ENCODE measurements at regions not wholly inside any gene's neighbourhood (a gene's known extent, or its start where the extent isn't known, plus 50 kb on each side); places are given as distances from the start of the nearest gene placed in this dataset.

GRCh38 chr5:2378976-2379375, 372.5 kb downstream of the IRX2 start:
- DNase-seq (ENCODE audit: low spot score) = no peak
- no peaks in the 10 kb centered on the region for H3K27me3 Mint-ChIP-seq (ENCODE audit: insufficient read depth)
- intact Hi-C loops (cut with micrococcal nuclease) = no loop called here
- no peaks in the 10 kb centered on the region for H3K36me3 Mint-ChIP-seq (ENCODE audit: low read depth)
- no peak overlapping the region for H3K27ac Mint-ChIP-seq
- H3K4me3 Mint-ChIP-seq = no peak overlapping the region
- H3K4me1 Mint-ChIP-seq (ENCODE audit: low read depth) = no peaks in the 10 kb centered on the region
- H3K9me3 Mint-ChIP-seq = no peaks in the 10 kb centered on the region

DNA sequence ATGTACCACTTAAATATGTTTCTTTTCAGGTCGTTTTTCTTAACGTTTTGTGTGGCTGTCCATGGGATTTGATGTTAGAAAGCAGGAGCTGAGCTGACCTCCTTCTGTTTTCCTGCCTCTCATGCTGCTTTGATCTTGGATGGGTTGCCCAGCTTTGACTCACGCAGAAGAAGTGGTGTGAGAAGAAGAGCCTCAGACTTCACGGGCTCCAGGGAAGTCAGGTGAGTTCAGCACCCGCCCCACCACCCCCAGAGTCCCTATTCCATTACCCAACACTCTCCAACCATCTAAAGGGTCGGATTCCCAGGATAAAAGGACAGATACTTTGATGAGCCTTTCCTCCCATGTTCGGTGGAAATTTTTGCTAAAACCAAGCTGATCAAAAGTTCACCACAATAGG, 373.4 kb downstream of the IRX2 start:
- intact Hi-C loops (cut with micrococcal nuclease) = no loop called here
- Mint-ChIP-seq H3K36me3 (ENCODE audit: low read depth) (no peaks in the 10 kb centered on the region), H3K4me1 (ENCODE audit: low read depth) (no peaks in the 10 kb centered on the region), H3K4me3 (no peak overlapping the region), H3K9me3 (peaks cover 5% of the 10 kb centered on the region), H3K27ac (no peak overlapping the region), H3K27me3 (ENCODE audit: insufficient read depth) (no peaks in the 10 kb centered on the region)
- DNase-seq (ENCODE audit: low spot score) = no peak

DNA sequence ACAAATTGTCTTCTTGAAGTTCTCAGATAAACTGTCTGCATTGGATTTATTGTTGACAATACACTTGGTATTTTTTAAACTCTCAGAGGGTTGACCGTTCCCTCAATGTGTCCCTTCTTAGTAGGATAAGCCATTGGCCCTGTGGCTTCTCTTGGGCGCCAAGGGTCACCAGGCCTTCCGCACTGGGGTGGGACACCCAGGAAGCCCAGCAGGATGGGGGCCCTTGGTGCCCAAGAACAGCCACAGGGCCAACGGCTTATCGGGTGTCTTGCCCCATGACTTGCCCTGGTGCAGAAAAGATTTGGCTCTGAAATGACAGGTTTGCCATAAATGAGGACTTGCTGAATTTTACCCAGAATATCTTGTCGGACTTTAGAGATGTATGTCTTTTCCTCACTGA, 375.0 kb downstream of the IRX2 start:
- Mint-ChIP-seq H3K4me1 (ENCODE audit: low read depth) (no peaks in the 10 kb centered on the region), H3K4me3 (no peak overlapping the region), H3K36me3 (ENCODE audit: low read depth) (no peaks in the 10 kb centered on the region), H3K27me3 (ENCODE audit: insufficient read depth) (no peaks in the 10 kb centered on the region), H3K9me3 (peaks cover 13% of the 10 kb centered on the region), H3K27ac (no peak overlapping the region)
- no peak for DNase-seq (ENCODE audit: low spot score)
- intact Hi-C loops (cut with micrococcal nuclease) = no loop called here

DNA sequence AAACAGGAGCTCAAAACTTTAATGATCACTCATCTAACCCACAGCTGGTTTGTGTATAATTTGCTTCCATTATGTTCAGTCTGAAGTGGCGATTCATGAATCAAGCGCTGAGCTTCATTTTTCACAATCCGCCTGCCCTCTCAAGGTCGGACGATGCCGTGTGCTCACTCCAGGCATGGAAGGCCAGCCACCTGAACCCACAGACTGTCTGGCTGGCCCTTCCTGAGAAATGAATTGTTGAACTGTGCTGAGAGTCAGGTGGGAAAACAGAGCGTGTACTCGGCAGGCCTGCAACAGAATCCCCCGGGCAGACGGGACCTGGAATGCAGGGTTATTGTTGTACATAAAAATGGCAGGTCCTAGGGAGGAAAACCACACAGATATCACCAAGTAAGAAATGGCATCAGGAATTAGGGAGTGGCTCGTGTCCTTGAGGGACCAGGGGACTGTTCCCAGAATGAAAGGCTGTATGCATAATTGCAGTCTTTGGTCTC, 375.7 kb downstream of the IRX2 start:
- no peaks in the 10 kb centered on the region for H3K27me3 Mint-ChIP-seq (ENCODE audit: insufficient read depth)
- DNase-seq (ENCODE audit: low spot score) = no peak
- intact Hi-C loops (cut with micrococcal nuclease) = no loop called here
- H3K4me1 Mint-ChIP-seq (ENCODE audit: low read depth) = no peaks in the 10 kb centered on the region
- H3K27ac Mint-ChIP-seq = no peak overlapping the region
- H3K4me3 Mint-ChIP-seq = no peak overlapping the region
- peaks cover 16% of the 10 kb centered on the region for H3K9me3 Mint-ChIP-seq
- no peaks in the 10 kb centered on the region for H3K36me3 Mint-ChIP-seq (ENCODE audit: low read depth)

DNA sequence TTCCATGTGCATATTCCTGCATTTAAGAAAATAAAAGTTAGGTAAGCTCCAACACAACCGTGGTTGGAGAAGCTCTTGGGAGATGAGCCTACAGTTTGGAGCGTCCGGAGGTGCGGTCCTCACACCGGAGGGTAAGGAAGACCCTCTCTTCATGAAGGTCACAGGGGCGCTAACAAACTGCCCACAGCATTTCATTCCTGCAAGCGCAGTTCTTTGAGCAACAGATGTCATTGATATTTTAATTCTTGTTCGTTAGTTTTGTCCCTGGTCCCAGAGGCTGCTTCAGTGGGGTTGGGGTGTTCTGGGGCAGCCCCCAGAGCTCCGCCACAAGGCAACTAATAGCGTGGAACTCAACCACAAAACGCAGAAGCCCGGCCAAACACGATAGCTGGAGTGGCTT, 376.2 kb downstream of the IRX2 start:
- H3K4me1 Mint-ChIP-seq (ENCODE audit: low read depth) = no peaks in the 10 kb centered on the region
- H3K36me3 Mint-ChIP-seq (ENCODE audit: low read depth) = no peaks in the 10 kb centered on the region
- peaks cover 16% of the 10 kb centered on the region for H3K9me3 Mint-ChIP-seq
- no peaks in the 10 kb centered on the region for H3K27me3 Mint-ChIP-seq (ENCODE audit: insufficient read depth)
- intact Hi-C loops (cut with micrococcal nuclease) = no loop called here
- no peak overlapping the region for H3K4me3 Mint-ChIP-seq
- no peak for DNase-seq (ENCODE audit: low spot score)
- H3K27ac Mint-ChIP-seq = no peak overlapping the region

DNA sequence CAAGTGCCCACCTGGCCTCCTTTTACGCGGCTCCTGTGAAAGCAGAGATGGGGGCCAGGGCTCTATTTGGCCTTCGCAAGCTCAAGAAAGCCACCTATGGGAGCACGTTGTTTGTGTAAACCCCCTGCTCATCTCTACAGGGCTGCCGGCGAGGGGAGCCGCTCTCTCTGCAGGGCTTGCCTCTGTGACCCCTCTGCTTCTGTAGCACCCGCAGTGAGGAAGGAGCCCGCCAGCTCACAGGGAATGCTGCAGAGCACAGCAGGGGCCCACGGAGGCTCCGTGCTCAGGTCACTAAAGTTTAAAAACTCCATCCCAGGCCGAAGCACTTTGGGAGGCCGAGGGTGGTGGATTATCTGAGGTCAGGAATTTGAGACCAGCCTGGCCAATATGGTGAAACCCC, 376.8 kb downstream of the IRX2 start:
- no peaks in the 10 kb centered on the region for H3K27me3 Mint-ChIP-seq (ENCODE audit: insufficient read depth)
- no peaks in the 10 kb centered on the region for H3K4me1 Mint-ChIP-seq (ENCODE audit: low read depth)
- H3K4me3 Mint-ChIP-seq = no peak overlapping the region
- intact Hi-C loops (cut with micrococcal nuclease) = no loop called here
- no peak for DNase-seq (ENCODE audit: low spot score)
- H3K36me3 Mint-ChIP-seq (ENCODE audit: low read depth) = no peaks in the 10 kb centered on the region
- no peak overlapping the region for H3K27ac Mint-ChIP-seq
- peaks cover 22% of the 10 kb centered on the region for H3K9me3 Mint-ChIP-seq

DNA sequence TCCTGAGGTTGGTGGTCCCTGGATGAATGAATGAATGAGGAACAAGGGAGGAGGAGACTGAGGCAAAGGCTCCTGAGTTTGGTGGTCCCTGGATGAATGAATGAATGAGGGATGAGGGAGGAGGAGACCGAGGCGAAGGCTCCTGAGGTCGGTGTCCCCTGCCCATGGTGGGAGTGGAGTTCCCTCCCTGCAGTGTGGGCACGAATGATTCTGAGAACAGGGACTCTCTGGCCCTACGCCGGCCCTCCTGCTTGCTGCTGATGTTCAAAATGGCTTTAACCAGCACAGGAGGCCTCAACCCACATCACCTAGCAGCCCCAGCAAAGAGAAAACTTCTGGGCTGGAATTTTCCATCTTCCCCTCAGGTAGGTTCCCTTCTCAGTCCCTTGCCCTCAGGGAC, 377.8 kb downstream of the IRX2 start:
- Mint-ChIP-seq H3K27me3 (ENCODE audit: insufficient read depth) (no peaks in the 10 kb centered on the region), H3K9me3 (peaks cover 28% of the 10 kb centered on the region), H3K4me3 (no peak overlapping the region), H3K4me1 (ENCODE audit: low read depth) (no peaks in the 10 kb centered on the region), H3K27ac (no peak overlapping the region), H3K36me3 (ENCODE audit: low read depth) (no peaks in the 10 kb centered on the region)
- intact Hi-C loops (cut with micrococcal nuclease) = no loop called here
- no peak for DNase-seq (ENCODE audit: low spot score)

DNA sequence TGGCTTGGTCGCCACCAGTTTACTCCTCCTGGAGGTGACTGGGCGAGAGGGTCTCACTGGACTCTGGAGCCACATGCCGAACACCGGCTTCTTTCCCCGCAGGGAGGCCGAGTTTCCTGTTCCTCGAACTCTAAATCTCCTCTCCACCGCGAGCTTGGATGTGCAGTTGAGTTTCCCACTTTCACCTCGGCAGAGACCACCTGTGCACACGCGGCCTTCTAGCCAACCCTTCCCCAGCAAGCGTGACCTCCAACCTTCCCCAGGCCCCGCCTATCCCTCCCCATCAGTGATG, 380.1 kb downstream of the IRX2 start:
- H3K4me3 Mint-ChIP-seq = no peak overlapping the region
- no peaks in the 10 kb centered on the region for H3K27me3 Mint-ChIP-seq (ENCODE audit: insufficient read depth)
- H3K9me3 Mint-ChIP-seq = peaks cover 28% of the 10 kb centered on the region
- H3K4me1 Mint-ChIP-seq (ENCODE audit: low read depth) = no peaks in the 10 kb centered on the region
- intact Hi-C loops (cut with micrococcal nuclease) = no loop called here
- H3K36me3 Mint-ChIP-seq (ENCODE audit: low read depth) = no peaks in the 10 kb centered on the region
- no peak for DNase-seq (ENCODE audit: low spot score)
- no peak overlapping the region for H3K27ac Mint-ChIP-seq

DNA sequence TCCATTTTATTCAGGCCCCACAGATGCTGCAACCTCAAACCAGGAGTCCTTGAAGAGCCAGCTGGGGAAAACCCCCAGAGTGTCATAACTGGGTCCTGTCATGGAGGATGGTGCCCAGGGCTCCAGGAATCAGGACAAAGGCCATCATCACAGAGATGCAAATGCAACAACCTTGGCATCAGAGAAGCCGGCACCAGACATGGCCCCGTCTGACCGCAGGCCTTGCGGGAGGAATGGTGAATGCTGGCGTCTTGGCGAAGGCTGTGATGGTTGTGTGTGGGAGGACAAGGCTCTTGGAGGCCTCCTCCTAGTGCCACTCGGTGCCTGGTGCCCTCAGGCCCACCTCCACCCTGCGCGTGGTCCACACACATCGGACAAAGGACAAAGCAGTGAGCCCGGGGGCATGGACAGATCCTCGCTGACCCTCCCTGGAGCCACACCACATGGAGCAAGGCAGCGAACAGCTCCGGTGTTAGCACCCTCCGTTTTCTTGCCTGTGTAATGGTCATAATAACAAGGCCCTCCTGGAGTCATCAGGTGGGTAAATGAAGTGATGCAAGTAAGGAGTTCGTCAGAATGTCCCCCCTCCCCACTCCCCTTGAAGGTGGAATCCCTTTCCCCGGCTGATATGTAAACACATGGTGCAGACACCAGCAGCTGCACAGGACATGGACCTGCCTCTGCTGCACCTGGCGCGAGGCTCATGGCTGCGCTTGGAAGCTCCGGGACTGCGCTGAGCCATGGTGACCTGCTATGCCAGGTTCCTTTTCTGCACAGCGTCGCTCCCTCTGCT, 380.7 kb downstream of the IRX2 start:
- Mint-ChIP-seq H3K9me3 (peaks cover 28% of the 10 kb centered on the region), H3K36me3 (ENCODE audit: low read depth) (no peaks in the 10 kb centered on the region), H3K4me1 (ENCODE audit: low read depth) (no peaks in the 10 kb centered on the region), H3K4me3 (no peak overlapping the region), H3K27ac (no peak overlapping the region), H3K27me3 (ENCODE audit: insufficient read depth) (no peaks in the 10 kb centered on the region)
- no peak for DNase-seq (ENCODE audit: low spot score)
- intact Hi-C loops (cut with micrococcal nuclease) = no loop called here

GRCh38 chr5:2369178-2369577, 382.3 kb downstream of the IRX2 start:
- H3K4me3 Mint-ChIP-seq = no peak overlapping the region
- H3K4me1 Mint-ChIP-seq (ENCODE audit: low read depth) = no peaks in the 10 kb centered on the region
- intact Hi-C loops (cut with micrococcal nuclease) = no loop called here
- DNase-seq (ENCODE audit: low spot score) = no peak
- H3K27me3 Mint-ChIP-seq (ENCODE audit: insufficient read depth) = no peaks in the 10 kb centered on the region
- peaks cover 34% of the 10 kb centered on the region for H3K9me3 Mint-ChIP-seq
- H3K27ac Mint-ChIP-seq = no peak overlapping the region
- no peaks in the 10 kb centered on the region for H3K36me3 Mint-ChIP-seq (ENCODE audit: low read depth)

- no peak for DNase-seq (ENCODE audit: low spot score)
- Mint-ChIP-seq H3K27me3 (ENCODE audit: insufficient read depth) (no peaks in the 10 kb centered on the region), H3K9me3 (peaks cover 21% of the 10 kb centered on the region), H3K27ac (no peak overlapping the region), H3K4me1 (ENCODE audit: low read depth) (no peaks in the 10 kb centered on the region), H3K36me3 (ENCODE audit: low read depth) (no peaks in the 10 kb centered on the region), H3K4me3 (no peak overlapping the region)
- intact Hi-C loops (cut with micrococcal nuclease) = no loop called here
These were observed 384.7 kb downstream of the IRX2 start for GRCh38 chr5:2366816-2367215.

DNA sequence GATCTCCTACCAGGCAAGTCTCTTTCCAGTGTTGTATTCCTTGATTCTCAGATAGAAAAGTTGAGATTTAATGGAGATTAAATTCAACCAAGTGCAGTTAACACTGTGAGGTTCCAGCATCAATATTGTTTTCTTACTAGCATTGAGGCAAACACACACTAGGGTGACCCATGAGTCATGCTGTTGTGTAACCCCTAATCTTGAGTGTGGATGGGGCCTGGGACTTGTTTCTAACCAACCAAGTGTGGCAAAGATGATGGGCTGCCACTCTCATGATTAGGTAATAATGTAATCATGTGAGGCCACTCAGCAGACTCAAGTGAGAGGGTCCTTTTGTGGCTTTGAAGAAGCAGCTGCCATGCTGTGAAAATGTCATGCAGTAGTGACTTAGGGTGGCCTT, 394.2 kb downstream of the IRX2 start:
- Mint-ChIP-seq H3K9me3 (peaks cover 5% of the 10 kb centered on the region), H3K4me1 (ENCODE audit: low read depth) (no peaks in the 10 kb centered on the region), H3K27ac (no peak overlapping the region), H3K36me3 (ENCODE audit: low read depth) (no peaks in the 10 kb centered on the region), H3K4me3 (no peak overlapping the region), H3K27me3 (ENCODE audit: insufficient read depth) (no peaks in the 10 kb centered on the region)
- intact Hi-C loops (cut with micrococcal nuclease) = no loop called here
- DNase-seq (ENCODE audit: low spot score) = no peak

GRCh38 chr5:2355859-2356258, 395.6 kb downstream of the IRX2 start:
- H3K27ac Mint-ChIP-seq = no peak overlapping the region
- no peak overlapping the region for H3K4me3 Mint-ChIP-seq
- DNase-seq (ENCODE audit: low spot score) = no peak
- intact Hi-C loops (cut with micrococcal nuclease) = no loop called here
- H3K36me3 Mint-ChIP-seq (ENCODE audit: low read depth) = no peaks in the 10 kb centered on the region
- H3K27me3 Mint-ChIP-seq (ENCODE audit: insufficient read depth) = no peaks in the 10 kb centered on the region
- H3K9me3 Mint-ChIP-seq = peaks cover 5% of the 10 kb centered on the region
- no peaks in the 10 kb centered on the region for H3K4me1 Mint-ChIP-seq (ENCODE audit: low read depth)

DNA sequence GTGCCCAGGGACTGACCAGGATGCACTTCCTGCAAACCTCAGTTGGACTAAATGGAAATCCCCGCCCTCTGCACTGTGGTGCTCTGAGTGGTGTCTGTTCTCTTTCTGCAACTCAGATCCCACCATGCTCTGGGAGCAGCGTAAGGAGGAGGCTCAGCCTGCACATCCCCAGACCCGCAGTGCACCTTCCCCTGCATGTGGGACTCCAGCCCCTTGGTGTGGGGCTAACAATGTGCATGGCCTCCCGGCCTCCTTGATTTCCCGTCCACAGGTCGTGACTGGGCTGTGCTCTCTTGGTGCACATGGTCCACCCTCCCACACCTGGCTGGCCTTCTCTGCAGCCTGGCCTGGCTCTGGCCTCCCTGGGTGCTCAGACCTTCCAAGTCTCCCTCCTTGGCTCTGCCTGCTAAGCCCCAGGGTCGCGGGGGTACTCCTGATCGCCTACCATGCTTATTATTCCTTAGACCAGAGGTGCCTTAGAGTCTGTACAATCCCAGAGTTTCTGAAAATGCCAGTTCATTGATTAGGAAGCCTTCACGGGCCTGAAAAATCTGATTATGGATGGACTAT, 397.5 kb downstream of the IRX2 start:
- Mint-ChIP-seq H3K4me3 (no peak overlapping the region), H3K27ac (no peak overlapping the region), H3K4me1 (ENCODE audit: low read depth) (no peaks in the 10 kb centered on the region), H3K36me3 (ENCODE audit: low read depth) (no peaks in the 10 kb centered on the region), H3K27me3 (ENCODE audit: insufficient read depth) (no peaks in the 10 kb centered on the region), H3K9me3 (peaks cover 5% of the 10 kb centered on the region)
- intact Hi-C loops (cut with micrococcal nuclease) = no loop called here
- no peak for DNase-seq (ENCODE audit: low spot score)
